H1 (cell line): ENCODE measurements at regions not wholly inside any gene's neighbourhood (a gene's known extent, or its start where the extent isn't known, plus 50 kb on each side); places are given as distances from the start of the nearest gene placed in this dataset.

Experiments used
- TF ChIP-seq, protein P1 (sequence below): fragments of 300-600 bp; sonication (generic); IDR thresholded peaks from 2 replicates; pipeline ENCODE4 v1.7.1; 2012; ENCODE audit warnings: low read length, moderate library complexity, mild to moderate bottlenecking, inconsistent platforms; ENCODE audit not compliant: insufficient replicate concordance

- TF ChIP-seq, protein P1, sequence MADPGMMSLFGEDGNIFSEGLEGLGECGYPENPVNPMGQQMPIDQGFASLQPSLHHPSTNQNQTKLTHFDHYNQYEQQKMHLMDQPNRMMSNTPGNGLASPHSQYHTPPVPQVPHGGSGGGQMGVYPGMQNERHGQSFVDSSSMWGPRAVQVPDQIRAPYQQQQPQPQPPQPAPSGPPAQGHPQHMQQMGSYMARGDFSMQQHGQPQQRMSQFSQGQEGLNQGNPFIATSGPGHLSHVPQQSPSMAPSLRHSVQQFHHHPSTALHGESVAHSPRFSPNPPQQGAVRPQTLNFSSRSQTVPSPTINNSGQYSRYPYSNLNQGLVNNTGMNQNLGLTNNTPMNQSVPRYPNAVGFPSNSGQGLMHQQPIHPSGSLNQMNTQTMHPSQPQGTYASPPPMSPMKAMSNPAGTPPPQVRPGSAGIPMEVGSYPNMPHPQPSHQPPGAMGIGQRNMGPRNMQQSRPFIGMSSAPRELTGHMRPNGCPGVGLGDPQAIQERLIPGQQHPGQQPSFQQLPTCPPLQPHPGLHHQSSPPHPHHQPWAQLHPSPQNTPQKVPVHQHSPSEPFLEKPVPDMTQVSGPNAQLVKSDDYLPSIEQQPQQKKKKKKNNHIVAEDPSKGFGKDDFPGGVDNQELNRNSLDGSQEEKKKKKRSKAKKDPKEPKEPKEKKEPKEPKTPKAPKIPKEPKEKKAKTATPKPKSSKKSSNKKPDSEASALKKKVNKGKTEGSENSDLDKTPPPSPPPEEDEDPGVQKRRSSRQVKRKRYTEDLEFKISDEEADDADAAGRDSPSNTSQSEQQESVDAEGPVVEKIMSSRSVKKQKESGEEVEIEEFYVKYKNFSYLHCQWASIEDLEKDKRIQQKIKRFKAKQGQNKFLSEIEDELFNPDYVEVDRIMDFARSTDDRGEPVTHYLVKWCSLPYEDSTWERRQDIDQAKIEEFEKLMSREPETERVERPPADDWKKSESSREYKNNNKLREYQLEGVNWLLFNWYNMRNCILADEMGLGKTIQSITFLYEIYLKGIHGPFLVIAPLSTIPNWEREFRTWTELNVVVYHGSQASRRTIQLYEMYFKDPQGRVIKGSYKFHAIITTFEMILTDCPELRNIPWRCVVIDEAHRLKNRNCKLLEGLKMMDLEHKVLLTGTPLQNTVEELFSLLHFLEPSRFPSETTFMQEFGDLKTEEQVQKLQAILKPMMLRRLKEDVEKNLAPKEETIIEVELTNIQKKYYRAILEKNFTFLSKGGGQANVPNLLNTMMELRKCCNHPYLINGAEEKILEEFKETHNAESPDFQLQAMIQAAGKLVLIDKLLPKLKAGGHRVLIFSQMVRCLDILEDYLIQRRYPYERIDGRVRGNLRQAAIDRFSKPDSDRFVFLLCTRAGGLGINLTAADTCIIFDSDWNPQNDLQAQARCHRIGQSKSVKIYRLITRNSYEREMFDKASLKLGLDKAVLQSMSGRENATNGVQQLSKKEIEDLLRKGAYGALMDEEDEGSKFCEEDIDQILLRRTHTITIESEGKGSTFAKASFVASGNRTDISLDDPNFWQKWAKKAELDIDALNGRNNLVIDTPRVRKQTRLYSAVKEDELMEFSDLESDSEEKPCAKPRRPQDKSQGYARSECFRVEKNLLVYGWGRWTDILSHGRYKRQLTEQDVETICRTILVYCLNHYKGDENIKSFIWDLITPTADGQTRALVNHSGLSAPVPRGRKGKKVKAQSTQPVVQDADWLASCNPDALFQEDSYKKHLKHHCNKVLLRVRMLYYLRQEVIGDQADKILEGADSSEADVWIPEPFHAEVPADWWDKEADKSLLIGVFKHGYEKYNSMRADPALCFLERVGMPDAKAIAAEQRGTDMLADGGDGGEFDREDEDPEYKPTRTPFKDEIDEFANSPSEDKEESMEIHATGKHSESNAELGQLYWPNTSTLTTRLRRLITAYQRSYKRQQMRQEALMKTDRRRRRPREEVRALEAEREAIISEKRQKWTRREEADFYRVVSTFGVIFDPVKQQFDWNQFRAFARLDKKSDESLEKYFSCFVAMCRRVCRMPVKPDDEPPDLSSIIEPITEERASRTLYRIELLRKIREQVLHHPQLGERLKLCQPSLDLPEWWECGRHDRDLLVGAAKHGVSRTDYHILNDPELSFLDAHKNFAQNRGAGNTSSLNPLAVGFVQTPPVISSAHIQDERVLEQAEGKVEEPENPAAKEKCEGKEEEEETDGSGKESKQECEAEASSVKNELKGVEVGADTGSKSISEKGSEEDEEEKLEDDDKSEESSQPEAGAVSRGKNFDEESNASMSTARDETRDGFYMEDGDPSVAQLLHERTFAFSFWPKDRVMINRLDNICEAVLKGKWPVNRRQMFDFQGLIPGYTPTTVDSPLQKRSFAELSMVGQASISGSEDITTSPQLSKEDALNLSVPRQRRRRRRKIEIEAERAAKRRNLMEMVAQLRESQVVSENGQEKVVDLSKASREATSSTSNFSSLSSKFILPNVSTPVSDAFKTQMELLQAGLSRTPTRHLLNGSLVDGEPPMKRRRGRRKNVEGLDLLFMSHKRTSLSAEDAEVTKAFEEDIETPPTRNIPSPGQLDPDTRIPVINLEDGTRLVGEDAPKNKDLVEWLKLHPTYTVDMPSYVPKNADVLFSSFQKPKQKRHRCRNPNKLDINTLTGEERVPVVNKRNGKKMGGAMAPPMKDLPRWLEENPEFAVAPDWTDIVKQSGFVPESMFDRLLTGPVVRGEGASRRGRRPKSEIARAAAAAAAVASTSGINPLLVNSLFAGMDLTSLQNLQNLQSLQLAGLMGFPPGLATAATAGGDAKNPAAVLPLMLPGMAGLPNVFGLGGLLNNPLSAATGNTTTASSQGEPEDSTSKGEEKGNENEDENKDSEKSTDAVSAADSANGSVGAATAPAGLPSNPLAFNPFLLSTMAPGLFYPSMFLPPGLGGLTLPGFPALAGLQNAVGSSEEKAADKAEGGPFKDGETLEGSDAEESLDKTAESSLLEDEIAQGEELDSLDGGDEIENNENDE = no peak
- TF ChIP-seq, all 59 proteins: peak for 0
These were observed 409.9 kb upstream of the LUZP2 start (continued) for GRCh38 chr11:24086921-24087320.
